ENCODE measurements at regions not wholly inside any gene's neighbourhood (a gene's known extent, or its start where the extent isn't known, plus 50 kb on each side); places are given as distances from the start of the nearest gene placed in this dataset.

- TF ChIP-seq, protein P1, sequence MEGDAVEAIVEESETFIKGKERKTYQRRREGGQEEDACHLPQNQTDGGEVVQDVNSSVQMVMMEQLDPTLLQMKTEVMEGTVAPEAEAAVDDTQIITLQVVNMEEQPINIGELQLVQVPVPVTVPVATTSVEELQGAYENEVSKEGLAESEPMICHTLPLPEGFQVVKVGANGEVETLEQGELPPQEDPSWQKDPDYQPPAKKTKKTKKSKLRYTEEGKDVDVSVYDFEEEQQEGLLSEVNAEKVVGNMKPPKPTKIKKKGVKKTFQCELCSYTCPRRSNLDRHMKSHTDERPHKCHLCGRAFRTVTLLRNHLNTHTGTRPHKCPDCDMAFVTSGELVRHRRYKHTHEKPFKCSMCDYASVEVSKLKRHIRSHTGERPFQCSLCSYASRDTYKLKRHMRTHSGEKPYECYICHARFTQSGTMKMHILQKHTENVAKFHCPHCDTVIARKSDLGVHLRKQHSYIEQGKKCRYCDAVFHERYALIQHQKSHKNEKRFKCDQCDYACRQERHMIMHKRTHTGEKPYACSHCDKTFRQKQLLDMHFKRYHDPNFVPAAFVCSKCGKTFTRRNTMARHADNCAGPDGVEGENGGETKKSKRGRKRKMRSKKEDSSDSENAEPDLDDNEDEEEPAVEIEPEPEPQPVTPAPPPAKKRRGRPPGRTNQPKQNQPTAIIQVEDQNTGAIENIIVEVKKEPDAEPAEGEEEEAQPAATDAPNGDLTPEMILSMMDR (IDR thresholded peaks at IDR 0.05): no peak
- TF ChIP-seq POLR2AphosphoS5 (IDR thresholded peaks at IDR 0.05) (no peak), EP300 (IDR thresholded peaks at IDR 0.05) (no peak), POLR2A (IDR thresholded peaks at IDR 0.05) (no peak)
Observed at GRCh38 chr16:82301146-82301755, 131.2 kb upstream of the MPHOSPH6 start.

Measured in sigmoid colon (tissue), 4 donors.